ENCODE measurements at regions not wholly inside any gene's neighbourhood (a gene's known extent, or its start where the extent isn't known, plus 50 kb on each side); places are given as distances from the start of the nearest gene placed in this dataset.

- no peak for DNase-seq
Measured at GRCh38 chr13:33520468-33520839, 234.9 kb upstream of the STARD13 start.

DNA sequence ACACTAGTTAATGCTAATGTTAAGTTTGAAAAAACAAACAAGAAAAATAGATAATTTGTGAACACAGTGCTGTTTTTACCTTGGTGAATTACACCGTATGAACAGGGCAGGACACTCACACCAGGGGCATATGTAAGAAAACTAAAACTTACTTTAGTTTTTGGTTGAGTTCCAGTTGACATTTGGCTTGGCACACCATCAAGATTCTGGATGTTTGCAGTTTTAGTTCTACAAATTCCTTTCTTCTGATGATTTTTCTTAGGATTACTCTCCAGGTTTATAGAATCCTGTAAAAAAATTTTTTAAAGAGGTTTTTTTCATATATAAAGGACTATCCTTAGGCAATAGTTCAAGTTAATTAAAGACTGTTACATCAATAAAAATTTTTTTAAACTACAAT, 238.5 kb upstream of the STARD13 start:
- no peak for DNase-seq

- no peak for DNase-seq
Measured at GRCh38 chr13:33525763-33526162, 240.2 kb upstream of the STARD13 start.

DNA sequence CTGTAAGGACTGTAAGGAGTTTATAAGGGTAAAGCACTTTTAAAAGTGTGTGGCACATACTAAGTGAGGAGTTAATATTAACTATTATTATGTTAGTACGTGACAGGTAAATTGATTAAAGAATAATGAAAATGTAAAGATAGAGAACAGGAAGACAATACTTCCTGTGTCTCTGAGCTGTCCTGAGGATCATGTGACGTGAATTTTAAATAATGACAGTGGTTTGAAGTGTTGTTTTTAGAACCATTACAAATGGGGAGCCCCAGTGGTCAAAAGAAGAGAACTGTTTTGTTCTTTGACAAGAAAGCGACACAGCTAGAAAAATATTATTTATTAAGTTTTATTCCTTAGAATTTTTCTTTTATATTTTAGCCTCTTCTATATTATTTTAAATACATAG, 241.2 kb upstream of the STARD13 start:
- DNase-seq: no peak

DNA sequence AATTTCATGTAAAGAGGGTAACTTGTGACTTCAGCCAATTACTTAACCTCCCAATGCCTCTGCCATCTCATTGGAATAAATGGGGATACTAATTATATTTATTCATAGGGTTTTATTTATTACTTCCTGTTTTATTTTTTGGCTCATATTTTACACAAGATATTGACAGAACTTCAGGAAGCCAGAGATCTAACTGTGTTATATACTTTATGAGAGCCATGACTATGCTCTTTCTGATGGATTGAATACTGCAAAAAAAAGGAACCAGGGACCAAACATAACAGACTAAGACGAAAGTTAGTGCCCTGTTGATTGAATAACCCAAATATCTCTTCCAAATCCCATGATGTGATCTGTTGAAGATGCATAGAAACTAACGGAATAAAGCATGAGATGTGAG, 243.3 kb upstream of the STARD13 start:
- no peak for DNase-seq

- no peak for DNase-seq
Measured at GRCh38 chr13:33531484-33531883, 245.9 kb upstream of the STARD13 start.

GRCh38 chr13:33535061-33535460, 249.5 kb upstream of the STARD13 start:
- no peak for DNase-seq

- DNase-seq: no peak
Measured at GRCh38 chr13:33536601-33537000, 251.0 kb upstream of the STARD13 start.

DNA sequence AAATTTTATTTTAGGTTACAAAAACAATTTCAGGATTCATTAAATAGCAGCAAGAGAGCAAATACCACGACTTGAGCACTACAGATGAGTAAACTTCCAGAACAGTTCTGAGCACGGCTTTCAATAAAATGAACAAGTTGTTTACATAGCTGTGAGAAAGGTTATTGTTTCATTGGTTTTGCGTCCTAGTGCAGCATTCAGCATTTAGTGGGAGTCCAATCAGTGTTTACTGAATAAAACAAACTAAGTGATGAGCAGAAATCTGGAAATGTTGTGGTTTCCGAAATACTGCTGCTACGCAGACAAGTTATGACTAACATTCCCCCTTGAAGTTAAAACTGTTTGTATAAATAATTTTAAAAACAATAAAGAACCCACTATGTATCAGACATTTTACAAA, 251.5 kb upstream of the STARD13 start:
- DNase-seq: no peak

DNA sequence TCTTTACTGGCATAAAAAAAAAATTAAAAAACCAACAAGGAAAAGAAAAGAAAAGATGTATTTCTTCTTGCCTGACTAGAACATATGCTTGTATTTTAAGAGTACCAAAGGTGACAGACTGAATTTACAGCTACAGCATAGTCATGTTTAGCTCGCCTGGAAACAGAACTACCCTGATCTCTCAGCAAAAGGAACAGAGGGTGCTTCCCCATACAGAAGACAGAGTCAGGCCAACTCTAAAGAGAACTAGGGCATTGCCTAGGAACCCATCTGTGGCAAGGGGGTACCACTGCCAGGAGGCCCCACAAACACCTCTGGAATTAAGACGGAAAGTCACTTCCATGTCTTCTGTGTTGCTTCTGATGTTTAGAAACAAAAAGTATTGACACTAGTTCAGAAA, 252.1 kb upstream of the STARD13 start:
- no peak for DNase-seq

- peak; percentile 3 for DNase-seq
Measured at GRCh38 chr13:33541456-33541855, 255.9 kb upstream of the STARD13 start.

- no peak for DNase-seq
Measured at GRCh38 chr13:33541962-33542308, 256.4 kb upstream of the STARD13 start.

DNA sequence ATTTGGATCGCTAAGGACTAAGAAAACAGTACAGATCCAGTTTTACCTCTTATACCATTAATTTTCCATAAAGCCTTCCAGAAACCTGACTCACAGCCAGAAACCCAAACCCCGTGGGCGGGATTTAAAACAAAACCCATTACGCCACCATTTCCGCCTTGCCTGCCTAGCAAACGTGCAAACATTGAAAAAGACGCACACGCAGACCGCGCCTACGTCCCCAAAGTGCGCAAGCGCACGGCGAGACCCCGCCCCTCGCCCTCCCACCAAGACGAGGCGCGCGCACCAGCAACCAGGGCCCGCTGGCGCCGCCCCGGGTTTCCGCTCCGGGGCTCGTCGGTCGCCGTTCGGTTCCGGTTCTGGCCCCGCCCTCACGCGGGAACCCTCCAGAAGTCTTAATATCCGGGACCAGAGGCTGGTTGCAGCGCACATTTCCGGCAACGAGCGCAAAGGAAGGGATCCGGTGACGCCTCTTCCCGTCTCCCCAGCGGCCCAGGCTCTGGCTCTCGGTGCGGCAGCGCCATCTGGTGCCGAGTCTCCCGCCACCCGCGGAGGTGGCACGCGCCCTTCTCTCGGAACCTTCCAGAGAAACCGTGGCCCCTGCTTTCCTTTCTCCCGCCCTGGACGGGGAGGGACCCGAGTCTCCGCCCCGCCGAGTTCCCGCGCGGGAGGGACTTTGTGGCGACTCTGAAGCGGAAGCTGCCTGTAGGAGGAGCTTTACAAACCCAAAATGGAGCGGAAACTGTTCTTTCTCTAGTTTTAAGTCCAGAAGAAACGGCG, 256.9 kb upstream of the STARD13 start:
- DNase-seq: peak; percentile 96

DNA sequence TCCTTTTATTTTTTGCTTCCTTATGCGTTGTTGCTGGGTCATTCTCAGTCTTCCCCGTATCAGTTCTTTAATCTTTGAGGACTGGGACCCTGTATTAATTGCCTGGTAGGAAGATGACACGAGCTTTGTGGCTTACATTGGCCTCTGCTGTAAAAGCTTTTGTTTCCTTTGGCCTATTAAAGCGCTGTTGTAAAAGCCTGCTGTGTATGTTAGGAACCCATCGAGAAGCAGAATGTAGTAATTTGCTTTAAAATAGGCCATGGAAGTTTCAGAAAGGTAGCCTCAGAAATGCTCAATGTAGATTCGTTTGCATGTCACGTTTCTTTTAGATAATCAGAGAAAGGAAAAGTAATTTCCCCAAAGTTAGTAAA, 257.5 kb upstream of the STARD13 start:
- DNase-seq: no peak

- DNase-seq: peak; percentile 39
Measured at GRCh38 chr13:33543631-33544265, 258.2 kb upstream of the STARD13 start.

GRCh38 chr13:33544308-33544707, 258.8 kb upstream of the STARD13 start:
- no peak for DNase-seq

GRCh38 chr13:33545492-33545891, 259.9 kb upstream of the STARD13 start:
- no peak for DNase-seq

GRCh38 chr13:33547035-33547434, 261.5 kb upstream of the STARD13 start:
- no peak for DNase-seq

- no peak for DNase-seq
Measured at GRCh38 chr13:33548069-33548468, 262.5 kb upstream of the STARD13 start.

DNA sequence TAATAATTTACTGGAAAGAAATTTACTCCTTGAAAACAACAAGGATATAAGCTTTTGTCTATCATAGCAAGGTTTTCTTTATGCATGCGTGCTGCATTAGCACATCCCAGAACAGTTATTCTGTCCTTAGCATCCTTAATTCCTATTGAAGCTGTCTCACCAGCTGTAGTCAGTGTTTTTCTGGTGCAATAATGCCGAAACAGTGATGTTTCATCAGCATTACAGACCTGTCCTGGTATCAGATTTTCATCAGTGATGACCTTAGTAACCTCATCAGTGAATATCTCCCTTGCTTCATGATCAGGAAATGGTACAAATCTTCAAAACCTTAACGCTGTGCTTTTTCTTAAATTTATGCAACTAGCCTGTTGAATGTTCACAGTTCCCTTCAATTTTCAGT, 264.7 kb upstream of the STARD13 start:
- no peak for DNase-seq

GRCh38 chr13:33550885-33551284, 265.3 kb upstream of the STARD13 start:
- no peak for DNase-seq

DNA sequence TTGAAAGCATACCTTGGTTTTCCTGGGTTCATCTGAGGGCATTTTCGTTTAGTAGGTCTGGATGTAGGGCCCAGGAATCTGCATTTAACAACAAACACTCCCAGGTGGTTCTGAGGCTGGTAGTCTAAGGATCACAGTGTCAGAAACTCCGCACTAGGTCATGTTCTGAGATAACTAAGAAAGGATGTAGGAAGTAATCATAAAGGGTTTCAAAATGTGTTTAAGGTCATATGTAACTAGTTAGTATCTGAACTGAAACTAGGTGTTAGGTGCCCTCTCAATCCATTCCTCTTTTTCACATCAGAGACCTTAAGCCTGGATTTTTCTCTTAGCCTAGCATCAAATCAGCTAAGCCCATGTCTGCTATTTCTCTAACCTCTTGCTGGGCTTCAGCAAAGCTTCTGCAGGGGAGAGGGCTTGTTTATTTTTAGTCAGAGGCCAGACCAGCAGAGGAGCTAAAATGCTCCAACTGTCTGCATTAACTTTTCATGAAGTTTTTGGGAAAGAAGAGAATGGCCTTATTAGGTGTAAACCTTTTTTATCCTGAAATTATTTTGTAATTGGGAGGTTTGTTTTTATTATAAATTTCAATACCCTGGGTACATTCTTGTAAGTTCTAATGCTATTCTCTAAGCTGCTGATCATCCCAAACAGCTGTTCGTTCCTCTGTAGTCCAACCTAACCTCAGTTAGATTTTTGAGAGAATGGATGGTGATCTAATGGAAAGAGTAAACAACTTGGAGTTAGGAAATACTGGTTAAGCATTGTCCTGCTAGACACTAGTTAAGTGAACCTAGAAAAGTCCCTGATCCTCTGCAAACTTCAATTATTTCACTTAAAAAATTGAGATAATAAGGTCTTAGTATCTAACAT, 262.8 kb upstream of the RFC3 start:
- DNase-seq: no peak

DNA sequence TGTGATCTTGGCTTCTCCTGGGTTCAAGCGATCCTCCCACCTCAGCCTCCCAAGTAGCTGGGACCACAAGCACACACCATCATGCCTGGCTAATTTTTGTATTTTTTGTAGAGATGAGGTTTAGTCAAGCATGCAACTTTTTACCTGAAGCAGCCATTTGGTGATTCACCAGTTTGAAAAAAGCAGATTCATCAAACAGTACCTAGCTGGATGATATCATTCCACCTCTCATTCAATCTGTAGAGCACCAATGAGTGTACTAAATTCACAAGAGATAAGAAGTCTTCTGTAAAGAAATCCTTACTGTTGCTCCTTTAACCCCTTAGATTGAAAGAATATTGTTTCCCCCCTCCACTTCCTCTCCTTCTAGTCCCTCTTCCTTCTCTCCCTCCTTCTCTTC, 261.1 kb upstream of the RFC3 start:
- DNase-seq: no peak

DNA sequence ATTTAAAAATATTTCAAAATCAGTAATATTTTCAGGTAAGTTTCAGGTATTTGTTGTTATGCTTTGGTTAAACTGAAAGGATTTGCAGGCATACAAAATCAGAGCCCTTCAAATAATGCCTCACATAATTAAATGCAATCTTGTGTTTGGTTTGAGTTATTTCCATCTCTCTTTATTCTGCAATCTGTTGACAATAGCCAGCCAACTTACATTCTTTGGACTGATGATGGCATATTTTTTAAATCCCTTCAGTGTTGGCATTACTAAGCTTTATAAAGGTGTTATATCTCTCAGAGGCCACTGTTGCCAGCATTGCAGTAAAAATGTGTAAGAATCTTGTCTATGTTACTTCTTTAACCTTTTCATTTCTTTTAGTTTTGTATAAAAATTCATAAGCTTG, 257.2 kb upstream of the RFC3 start:
- no peak for DNase-seq
